Peyer's patch (tissue), 4 donors: ENCODE measurements at regions not wholly inside any gene's neighbourhood (a gene's known extent, or its start where the extent isn't known, plus 50 kb on each side); places are given as distances from the start of the nearest gene placed in this dataset.

Experiments used
- POLR2A ChIP-seq, 2 donors: fragments of 450-650 bp; IDR thresholded peaks; one replicate each; pipeline ENCODE4 v1.5.1; 2017; ENCODE audit warnings: antibody characterized with exemption in 2 of 2, mild to moderate bottlenecking in 2 of 2, moderate library complexity in 2 of 2
- TF ChIP-seq, protein P1 (sequence below), 6 experiments: fragments of 450-650 bp in 4 of 6; fragments of 200-600 bp in 2 of 6; sonication (generic) in 1 of 6; IDR thresholded peaks; one replicate each; pipeline ENCODE4 v1.5.1; 2017 to 2019; ENCODE audit warnings: antibody characterized with exemption in 6 of 6, mild to moderate bottlenecking in 3 of 6, moderate library complexity in 1 of 6

DNA sequence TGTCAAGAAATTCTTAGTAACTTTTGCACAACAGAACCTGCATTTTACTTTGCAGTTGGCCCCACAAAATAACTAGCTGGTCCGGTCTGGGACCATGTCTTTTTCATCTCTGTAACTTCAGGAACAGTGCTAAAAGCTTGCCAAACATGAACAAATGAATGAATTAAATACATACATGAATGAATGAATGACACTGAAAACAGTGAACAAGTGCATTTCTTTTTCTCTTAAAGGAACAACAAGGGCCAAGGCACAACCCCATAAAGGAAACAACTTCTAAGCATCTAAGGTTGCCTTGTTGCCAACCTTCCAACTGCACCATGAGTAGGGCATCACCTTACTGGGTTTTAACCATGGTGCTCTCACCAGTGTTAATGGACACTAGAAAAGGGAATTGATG, 534.4 kb upstream of the PKN2 start:
- TF ChIP-seq, protein P1, sequence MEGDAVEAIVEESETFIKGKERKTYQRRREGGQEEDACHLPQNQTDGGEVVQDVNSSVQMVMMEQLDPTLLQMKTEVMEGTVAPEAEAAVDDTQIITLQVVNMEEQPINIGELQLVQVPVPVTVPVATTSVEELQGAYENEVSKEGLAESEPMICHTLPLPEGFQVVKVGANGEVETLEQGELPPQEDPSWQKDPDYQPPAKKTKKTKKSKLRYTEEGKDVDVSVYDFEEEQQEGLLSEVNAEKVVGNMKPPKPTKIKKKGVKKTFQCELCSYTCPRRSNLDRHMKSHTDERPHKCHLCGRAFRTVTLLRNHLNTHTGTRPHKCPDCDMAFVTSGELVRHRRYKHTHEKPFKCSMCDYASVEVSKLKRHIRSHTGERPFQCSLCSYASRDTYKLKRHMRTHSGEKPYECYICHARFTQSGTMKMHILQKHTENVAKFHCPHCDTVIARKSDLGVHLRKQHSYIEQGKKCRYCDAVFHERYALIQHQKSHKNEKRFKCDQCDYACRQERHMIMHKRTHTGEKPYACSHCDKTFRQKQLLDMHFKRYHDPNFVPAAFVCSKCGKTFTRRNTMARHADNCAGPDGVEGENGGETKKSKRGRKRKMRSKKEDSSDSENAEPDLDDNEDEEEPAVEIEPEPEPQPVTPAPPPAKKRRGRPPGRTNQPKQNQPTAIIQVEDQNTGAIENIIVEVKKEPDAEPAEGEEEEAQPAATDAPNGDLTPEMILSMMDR (IDR thresholded peaks at IDR 0.05), result no peak
- no peak for TF ChIP-seq POLR2A (IDR thresholded peaks at IDR 0.05)
